SU-DHL-6 (cell line): ENCODE measurements at regions not wholly inside any gene's neighbourhood (a gene's known extent, or its start where the extent isn't known, plus 50 kb on each side); places are given as distances from the start of the nearest gene placed in this dataset.

Experiments
- EZH2phosphoT487 ChIP-seq: fragments of 200-600 bp; sonication (generic), shearing (Covaris generic); conservative IDR thresholded peaks from 2 replicates; pipeline ENCODE4 v1.6.1; 2018; ENCODE audit warnings: mild to moderate bottlenecking, antibody characterized with exemption, low read length, moderate library complexity, mixed read lengths
- TF ChIP-seq, protein P1 (sequence below): fragments of 200-600 bp; sonication (generic); IDR thresholded peaks from one replicate; pipeline ENCODE4 v1.5.1; 2017; ENCODE audit warnings: antibody characterized with exemption, mild to moderate bottlenecking, low read length, moderate library complexity; ENCODE audit not compliant: insufficient read depth, poor library complexity, severe bottlenecking

DNA sequence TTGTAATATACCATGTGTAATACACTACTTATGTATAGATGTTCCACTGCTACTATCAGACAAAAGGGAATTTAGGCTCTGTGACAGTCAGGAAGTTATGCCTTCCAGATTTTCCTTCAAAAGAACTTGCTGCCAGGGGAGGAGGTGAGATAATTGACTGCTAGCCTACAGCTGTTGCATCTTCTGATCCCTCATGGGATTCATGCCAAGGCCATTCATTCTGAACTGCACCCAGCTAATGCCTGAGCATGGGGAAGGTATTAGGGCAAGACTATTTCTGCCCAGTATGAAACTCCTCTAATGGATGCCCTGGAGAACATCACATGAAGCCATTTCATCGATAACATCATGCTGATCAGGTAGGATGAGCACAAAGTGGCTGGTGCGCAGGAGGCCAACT lies 746.5 kb upstream of the ZNF608 start:
- TF ChIP-seq, protein P1, sequence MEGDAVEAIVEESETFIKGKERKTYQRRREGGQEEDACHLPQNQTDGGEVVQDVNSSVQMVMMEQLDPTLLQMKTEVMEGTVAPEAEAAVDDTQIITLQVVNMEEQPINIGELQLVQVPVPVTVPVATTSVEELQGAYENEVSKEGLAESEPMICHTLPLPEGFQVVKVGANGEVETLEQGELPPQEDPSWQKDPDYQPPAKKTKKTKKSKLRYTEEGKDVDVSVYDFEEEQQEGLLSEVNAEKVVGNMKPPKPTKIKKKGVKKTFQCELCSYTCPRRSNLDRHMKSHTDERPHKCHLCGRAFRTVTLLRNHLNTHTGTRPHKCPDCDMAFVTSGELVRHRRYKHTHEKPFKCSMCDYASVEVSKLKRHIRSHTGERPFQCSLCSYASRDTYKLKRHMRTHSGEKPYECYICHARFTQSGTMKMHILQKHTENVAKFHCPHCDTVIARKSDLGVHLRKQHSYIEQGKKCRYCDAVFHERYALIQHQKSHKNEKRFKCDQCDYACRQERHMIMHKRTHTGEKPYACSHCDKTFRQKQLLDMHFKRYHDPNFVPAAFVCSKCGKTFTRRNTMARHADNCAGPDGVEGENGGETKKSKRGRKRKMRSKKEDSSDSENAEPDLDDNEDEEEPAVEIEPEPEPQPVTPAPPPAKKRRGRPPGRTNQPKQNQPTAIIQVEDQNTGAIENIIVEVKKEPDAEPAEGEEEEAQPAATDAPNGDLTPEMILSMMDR = no peak
- TF ChIP-seq EZH2phosphoT487 = no peak
